ENCODE measurements at regions not wholly inside any gene's neighbourhood (a gene's known extent, or its start where the extent isn't known, plus 50 kb on each side); places are given as distances from the start of the nearest gene placed in this dataset.

DNA sequence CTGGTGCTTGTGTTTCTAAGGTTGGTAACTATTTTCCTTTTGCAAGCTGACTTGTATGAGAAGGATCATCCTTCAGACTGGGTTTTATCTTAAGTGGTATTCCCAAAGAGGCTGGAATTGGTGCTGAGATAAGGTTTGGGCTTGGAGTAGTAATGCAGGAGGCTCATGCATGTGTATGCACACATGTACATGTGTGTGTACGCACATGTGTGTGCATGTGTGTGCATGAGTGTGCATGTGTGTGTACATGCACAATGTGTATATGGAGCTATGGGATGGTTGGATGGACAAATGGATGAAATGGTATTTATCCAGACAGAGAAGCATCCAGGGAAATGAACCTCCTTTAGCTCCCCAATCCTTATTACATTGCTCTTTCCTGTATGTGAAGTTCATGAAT is 142.6 kb downstream of the CARTPT start:
- DNase-seq, result no peak
- FAIRE-seq, result no peak
- 0 to 87% methylated on average over 1 of the region's 1 CpG for WGBS, 2 donors
- TF ChIP-seq, protein P1, sequence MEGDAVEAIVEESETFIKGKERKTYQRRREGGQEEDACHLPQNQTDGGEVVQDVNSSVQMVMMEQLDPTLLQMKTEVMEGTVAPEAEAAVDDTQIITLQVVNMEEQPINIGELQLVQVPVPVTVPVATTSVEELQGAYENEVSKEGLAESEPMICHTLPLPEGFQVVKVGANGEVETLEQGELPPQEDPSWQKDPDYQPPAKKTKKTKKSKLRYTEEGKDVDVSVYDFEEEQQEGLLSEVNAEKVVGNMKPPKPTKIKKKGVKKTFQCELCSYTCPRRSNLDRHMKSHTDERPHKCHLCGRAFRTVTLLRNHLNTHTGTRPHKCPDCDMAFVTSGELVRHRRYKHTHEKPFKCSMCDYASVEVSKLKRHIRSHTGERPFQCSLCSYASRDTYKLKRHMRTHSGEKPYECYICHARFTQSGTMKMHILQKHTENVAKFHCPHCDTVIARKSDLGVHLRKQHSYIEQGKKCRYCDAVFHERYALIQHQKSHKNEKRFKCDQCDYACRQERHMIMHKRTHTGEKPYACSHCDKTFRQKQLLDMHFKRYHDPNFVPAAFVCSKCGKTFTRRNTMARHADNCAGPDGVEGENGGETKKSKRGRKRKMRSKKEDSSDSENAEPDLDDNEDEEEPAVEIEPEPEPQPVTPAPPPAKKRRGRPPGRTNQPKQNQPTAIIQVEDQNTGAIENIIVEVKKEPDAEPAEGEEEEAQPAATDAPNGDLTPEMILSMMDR (IDR thresholded peaks at IDR 0.05), result no peak
- intact Hi-C loops (cut with DNase I), result no loop called here
- Histone ChIP-seq H3K27ac (no peak overlapping the region), H3K4me3 (no peak overlapping the region), H3K4me1 (no peaks in the 10 kb centered on the region), H3K27me3 (no peaks in the 10 kb centered on the region), H3K9me3 (no peaks in the 10 kb centered on the region), H3K36me3 (no peaks in the 10 kb centered on the region)
- ATAC-seq, result no peak

DNA sequence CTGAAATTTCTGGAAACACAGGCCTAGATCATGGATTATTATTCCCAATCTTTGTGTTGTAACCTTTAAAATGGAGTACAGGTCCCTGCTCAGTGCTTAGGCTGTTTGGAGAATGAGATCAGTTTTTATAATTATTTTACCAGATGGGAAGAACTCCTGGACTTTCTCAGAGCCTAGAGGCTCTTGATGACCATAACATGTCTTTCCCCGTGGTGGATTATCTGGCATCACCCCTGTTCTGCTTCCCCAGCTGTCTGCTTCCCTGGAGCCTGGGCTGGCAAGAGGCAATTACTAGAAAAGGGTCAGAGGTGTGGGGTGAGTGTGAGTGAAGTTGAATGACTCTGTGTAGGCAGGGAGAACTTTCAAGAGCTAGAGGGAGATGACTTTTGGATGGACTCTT is 143.0 kb downstream of the CARTPT start:
- no peaks in the 10 kb centered on the region for H3K27me3 ChIP-seq
- FAIRE-seq, result no peak
- 46 to 59% methylated on average over 1 of the region's 1 CpG for WGBS, 2 donors
- H3K9me3 ChIP-seq, result no peaks in the 10 kb centered on the region
- no peaks in the 10 kb centered on the region for H3K4me1 ChIP-seq
- intact Hi-C loops (cut with DNase I), result no loop called here
- no peak for ATAC-seq
- H3K4me3 ChIP-seq, result no peak overlapping the region
- TF ChIP-seq, protein P1 (IDR thresholded peaks at IDR 0.05), result no peak
- H3K27ac ChIP-seq, result no peak overlapping the region
- no peak for DNase-seq
- no peaks in the 10 kb centered on the region for H3K36me3 ChIP-seq

DNA sequence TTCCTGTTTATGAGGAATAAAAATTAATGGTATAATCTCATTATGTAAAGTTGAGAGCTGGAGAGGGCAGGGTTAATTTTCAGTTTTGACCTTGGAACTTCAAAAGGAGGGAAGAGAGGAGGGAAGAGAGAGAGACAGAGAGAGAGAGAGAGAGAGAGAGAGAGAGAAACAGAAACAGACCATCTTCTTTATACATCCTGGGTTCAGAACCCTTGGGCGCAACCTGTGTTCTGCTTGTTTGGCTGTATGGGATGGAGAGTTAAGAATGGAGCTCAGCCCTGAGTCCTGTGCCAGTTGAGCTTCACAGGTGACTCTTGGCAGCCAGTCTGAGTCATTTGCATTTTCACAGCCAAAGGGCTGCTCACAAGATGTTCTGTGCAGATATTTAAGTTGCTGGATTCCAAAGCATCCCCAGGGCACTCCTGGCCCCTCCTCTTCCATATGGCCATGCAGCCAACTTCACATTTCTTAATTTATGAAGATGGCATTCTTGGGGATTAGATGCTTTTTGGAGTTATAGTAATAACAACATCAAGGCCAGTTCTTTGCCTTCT is 143.5 kb downstream of the CARTPT start:
- intact Hi-C loops (cut with DNase I), result no loop called here
- no peak overlapping the region for H3K27ac ChIP-seq
- no peak overlapping the region for H3K4me3 ChIP-seq
- H3K4me1 ChIP-seq, result no peaks in the 10 kb centered on the region
- no peaks in the 10 kb centered on the region for H3K36me3 ChIP-seq
- H3K9me3 ChIP-seq, result no peaks in the 10 kb centered on the region
- ATAC-seq (no peak), DNase-seq (no peak), FAIRE-seq (no peak)
- 0 to 67% methylated on average over 1 of the region's 1 CpG for WGBS, 2 donors
- no peaks in the 10 kb centered on the region for H3K27me3 ChIP-seq
- TF ChIP-seq, protein P1 (IDR thresholded peaks at IDR 0.05), result no peak

DNA sequence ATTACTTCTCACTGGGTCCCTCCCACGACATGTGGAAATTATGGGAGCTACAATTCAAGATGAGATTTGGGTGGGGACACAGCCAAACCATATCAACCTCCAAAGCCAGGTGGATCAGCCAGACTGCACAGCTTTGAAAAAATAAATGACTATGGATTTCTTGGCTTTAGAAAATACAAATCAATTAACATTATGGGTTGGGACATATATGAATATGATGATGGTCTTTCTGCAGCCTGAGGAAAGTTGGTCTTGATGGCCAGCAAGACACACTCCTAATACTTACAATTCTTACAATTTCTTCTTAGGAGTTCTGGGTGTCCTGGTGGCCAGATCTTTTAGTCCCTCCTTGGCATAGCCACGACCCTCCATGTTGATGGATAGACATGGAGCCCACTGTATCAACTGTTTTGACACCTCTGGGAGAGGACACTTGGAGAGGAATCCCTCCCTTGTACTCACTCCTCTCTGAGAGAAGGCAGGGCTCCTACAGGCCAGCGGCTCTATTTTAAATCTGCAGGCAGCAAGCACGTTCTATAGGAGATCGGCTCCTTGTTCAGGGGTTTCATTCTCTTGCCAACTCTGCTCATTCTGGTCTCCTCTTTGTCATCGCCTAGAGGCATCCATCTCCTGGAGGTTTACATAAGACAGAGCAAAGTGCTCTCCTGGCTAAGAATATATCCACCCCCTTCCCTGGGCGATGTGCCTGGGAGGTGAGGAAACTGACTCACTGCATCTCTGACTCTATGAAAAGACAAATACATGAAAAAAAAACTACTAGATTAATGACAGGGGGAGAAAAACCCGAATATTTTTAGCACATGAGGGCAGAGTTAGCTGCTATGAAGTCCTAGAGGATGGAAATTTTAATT is 145.9 kb downstream of the CARTPT start:
- 53 to 65% methylated on average over 8 of the region's 8 CpGs for WGBS, 2 donors
- H3K27me3 ChIP-seq, result no peaks in the 10 kb centered on the region
- H3K4me1 ChIP-seq, result no peaks in the 10 kb centered on the region
- no peak overlapping the region for H3K4me3 ChIP-seq
- no peak for FAIRE-seq
- no peaks in the 10 kb centered on the region for H3K36me3 ChIP-seq
- no peak for ATAC-seq
- peaks cover 0 to 4% (median 0%) of the 10 kb centered on the region in 4 donors for H3K9me3 ChIP-seq
- intact Hi-C loops (cut with DNase I), result no loop called here
- DNase-seq, result no peak
- TF ChIP-seq, protein P1 (IDR thresholded peaks at IDR 0.05), result no peak
- no peak overlapping the region for H3K27ac ChIP-seq

Data from pancreas (tissue), 10 donors.